ENCODE measurements at regions not wholly inside any gene's neighbourhood (a gene's known extent, or its start where the extent isn't known, plus 50 kb on each side); places are given as distances from the start of the nearest gene placed in this dataset.
"Not testable (repeated sequence)": the region's sequence is repeated elsewhere in the genome, so short reads cannot be mapped to it uniquely, and the experiment has no call there.

- POLR2A ChIA-PET: no interaction called here
- CTCF ChIA-PET: interaction anchor here (0.6 kb wide), 1 partner anchor 748 kb away, joined by 4 read pairs; no protein-coding TSS in a partner anchor
Measured at GRCh38 chr3:178967177-178967532, 104.5 kb downstream of the ZMAT3 start.

DNA sequence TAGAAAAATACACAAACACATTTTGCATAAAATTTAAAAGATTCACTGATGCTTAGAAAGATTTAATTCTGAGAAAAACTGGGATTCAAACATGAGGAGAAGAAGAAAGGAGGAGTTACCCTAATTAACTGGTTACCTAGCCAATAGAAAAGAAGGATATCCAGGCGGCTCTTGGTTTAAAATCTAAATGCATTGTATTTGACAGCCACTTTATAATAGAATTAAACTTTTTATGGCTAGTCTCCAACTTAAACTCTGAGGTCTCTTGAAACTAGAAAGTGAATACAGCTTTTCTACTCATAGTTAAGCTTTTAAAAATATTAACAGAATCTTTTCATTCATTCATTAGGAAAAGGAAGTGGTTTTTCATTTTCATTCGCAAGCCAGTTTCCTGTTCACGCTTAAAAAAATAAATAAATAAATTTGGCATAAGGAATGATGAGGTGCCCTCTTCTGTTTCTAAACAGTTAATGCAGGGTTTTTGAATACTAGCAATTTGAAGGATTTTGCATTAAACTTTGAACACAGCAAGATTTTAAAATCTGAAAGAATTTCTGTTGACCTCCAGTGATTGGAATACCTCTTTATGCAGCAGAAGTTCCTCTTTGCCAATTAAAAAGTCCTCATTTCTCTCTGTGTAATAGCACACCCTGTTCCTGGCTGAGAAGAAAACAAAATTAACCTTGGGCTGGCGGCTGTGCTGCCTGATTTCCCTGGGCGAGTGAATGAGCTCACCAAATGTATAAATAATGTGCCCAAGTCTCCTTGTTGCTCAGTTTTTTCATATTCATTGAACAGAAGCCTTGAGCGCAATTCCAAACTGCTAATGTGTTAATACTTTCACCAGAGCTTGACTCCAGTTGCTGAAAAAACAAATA, 105.1 kb downstream of the ZMAT3 start:
- CTCF ChIA-PET: interaction anchor here (0.6 kb wide), 1 partner anchor 749 kb away, joined by 4 read pairs; no protein-coding TSS in a partner anchor
- POLR2A ChIA-PET: no interaction called here

GRCh38 chr3:178964551-178964950, 107.1 kb downstream of the ZMAT3 start:
- ChIA-PET CTCF (no interaction called here), POLR2A (no interaction called here)

GRCh38 chr3:178960918-178961317, 110.7 kb downstream of the ZMAT3 start:
- ChIA-PET POLR2A (no interaction called here), CTCF (no interaction called here)

- CTCF ChIA-PET: interaction anchor here (0.8 kb wide), 1 partner anchor 765 kb away, joined by 3 read pairs; no protein-coding TSS in a partner anchor
- POLR2A ChIA-PET: no interaction called here
Measured at GRCh38 chr3:178960181-178960580, 111.4 kb downstream of the ZMAT3 start.

- CTCF ChIA-PET: no interaction called here
- POLR2A ChIA-PET: no interaction called here
Measured at GRCh38 chr3:178950676-178951075, 120.9 kb downstream of the ZMAT3 start.

DNA sequence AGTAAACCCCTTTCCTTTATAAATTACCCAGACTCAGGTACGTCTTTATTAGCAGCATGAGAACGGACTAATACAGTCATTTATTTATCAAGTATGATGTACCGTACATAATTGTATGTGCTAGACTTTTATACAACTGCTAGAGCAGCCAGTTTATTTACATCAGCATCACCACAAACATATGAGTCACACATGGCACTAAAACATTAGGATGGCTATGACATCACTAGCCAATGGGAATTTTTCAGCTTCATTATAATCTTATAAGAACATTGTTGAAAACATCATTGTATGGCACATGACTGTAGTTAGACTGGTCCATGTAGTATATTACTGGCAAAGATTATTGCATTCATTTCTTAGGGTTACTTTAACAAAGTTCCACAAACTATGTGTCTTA, 121.7 kb downstream of the ZMAT3 start:
- CTCF ChIA-PET: no interaction called here
- POLR2A ChIA-PET: no interaction called here

GRCh38 chr3:178948546-178948945, 123.1 kb downstream of the ZMAT3 start:
- ChIA-PET POLR2A (no interaction called here), CTCF (no interaction called here)

GRCh38 chr3:178947738-178948137, 123.9 kb downstream of the ZMAT3 start:
- ChIA-PET POLR2A (no interaction called here), CTCF (no interaction called here)

DNA sequence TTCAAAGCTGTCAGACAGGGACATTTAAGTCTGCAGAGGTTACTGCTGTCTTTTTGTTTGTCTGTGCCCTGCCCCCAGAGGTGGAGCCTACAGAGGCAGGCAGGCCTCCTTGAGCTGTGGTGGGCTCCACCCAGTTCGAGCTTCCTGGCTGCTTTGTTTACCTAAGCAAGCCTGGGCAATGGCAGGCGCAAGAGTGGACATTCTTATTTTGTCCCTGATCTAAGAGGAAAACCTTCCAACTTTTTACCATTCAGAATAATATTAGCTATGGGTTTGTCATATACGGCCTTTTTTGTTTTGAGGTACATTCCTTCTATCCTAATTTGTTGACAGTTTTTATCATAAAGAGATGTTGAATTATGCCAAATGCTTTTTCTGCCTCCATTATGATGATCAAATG, 129.3 kb downstream of the ZMAT3 start:
- POLR2A ChIA-PET, CTCF ChIA-PET: not testable (repeated sequence)

DNA sequence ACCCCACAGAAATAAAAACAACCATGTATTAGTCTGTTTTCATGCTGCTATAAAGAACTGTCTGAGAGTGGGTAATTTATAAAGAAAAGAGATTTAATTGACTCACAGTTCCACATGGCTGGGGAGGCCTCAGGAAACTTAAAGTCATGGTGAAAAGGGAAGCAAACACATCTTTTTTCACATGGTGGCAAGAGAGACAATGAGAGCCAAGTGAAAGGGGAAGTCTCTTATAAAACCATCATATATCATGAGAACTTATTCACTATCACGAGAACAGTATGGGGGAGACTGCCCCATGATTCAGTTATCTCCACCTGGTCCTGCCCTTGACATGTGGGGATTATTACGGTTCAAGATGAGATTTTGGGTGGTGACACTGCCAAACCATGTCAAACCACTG, 141.5 kb downstream of the ZMAT3 start:
- ChIA-PET CTCF (no interaction called here), POLR2A (no interaction called here)

GRCh38 chr3:178916223-178916622, 155.4 kb downstream of the ZMAT3 start:
- POLR2A ChIA-PET: no interaction called here
- CTCF ChIA-PET: no interaction called here

DNA sequence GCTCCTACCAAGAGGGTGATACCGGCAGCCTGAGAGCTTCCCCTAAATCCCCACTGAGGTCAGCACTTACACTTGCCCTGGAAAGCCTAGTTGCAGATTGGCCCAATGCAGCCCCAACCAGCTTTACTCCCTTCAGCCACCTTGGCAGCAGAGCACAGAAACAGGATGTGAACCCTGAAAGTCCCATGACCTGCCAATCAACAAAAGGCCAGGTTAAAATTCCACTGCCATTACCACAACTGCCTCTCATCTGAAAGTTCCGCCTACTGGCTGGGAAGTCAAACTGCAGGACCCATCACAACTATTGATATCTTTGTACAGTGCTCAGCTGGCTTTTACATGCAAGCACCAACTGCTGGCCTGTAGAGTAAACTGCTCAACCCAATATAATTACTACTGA, 156.2 kb downstream of the ZMAT3 start:
- ChIA-PET CTCF (no interaction called here), POLR2A (no interaction called here)

DNA sequence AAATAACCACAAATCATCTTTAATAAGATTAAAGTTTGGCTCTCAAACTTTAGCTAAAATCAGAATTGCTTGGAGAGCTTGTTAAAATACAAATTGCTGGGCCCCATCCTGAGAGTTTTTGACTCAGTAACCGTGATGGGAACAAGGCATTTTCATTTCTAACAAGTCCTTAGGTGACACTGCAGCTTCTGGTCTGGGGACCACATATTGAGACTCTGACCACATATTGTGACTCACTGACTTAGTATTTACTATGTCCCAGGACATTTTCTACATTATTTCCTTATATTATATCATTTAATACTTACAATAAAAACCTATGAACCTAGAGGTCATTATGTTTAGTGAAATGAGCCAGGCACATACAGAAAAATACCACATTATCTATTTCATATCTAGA, 164.5 kb downstream of the ZMAT3 start:
- POLR2A ChIA-PET: no interaction called here
- CTCF ChIA-PET: no interaction called here

GRCh38 chr3:178901204-178901603, 170.4 kb downstream of the ZMAT3 start:
- CTCF ChIA-PET: no interaction called here

DNA sequence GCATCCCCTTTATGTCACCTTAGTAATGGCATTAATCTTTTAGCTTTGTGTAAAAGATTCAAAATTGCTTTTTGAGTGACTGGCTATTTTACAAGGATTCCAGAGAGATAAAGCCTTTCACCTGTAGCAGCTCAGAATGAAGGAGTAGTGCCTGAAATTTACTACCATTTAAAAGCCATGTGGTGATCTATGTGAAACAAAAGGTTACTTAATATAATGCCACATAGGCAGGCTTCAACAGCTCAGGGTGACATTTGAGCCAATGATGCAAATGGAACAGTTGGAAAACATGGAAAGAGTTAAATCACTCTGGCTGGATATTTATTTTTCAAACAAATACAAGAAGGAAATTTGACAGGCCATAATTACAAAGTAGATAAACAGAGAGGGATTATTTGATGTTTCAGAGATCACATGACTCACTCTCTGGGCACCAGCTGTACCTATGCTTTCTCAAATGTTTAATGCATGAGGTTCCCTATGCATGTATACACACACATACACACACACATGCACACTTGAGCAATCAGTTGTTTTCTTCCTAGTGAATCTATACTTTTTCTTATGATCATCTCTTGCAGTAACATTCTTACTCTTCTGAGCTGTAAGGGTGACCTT, 171.5 kb downstream of the ZMAT3 start:
- POLR2A ChIA-PET: no interaction called here
- CTCF ChIA-PET: no interaction called here

More at GRCh38 chr3:178901204-178901603, 170.4 kb downstream of the ZMAT3 start:
- POLR2A ChIA-PET: no interaction called here

DNA sequence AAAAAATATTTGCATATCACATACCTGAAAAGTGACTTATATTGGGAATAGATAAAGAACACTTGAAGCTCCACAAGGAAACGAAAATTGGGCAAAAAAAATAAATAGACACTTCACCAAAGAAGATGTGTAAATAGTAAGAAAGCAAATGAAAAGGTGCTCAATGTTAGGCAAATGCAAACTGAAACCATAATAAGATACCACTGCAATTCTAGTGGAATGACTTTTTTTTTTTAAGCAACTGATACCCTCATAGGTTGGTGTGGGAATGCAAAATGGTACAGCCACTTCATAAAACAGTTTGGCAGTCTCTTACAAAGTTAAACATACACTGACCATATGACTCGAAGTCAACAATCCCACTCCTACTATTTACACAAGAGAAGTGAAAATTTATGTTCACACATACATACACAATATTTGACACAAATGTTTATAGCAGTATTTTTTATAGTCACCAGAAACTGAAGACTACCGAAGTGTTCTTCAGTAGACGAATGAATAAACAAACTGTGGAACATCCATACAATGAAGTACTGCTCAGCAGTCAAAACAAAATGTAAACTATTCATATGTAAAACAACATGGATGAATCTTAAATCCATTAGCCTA, 176.3 kb downstream of the ZMAT3 start:
- POLR2A ChIA-PET: no interaction called here
- CTCF ChIA-PET: no interaction called here

Data from activated CD8-positive, alpha-beta memory T cell treated with anti-CD3 and anti-CD28 coated beads for 36 hours (primary cell).